ENCODE measurements at regions not wholly inside any gene's neighbourhood (a gene's known extent, or its start where the extent isn't known, plus 50 kb on each side); places are given as distances from the start of the nearest gene placed in this dataset.

DNA sequence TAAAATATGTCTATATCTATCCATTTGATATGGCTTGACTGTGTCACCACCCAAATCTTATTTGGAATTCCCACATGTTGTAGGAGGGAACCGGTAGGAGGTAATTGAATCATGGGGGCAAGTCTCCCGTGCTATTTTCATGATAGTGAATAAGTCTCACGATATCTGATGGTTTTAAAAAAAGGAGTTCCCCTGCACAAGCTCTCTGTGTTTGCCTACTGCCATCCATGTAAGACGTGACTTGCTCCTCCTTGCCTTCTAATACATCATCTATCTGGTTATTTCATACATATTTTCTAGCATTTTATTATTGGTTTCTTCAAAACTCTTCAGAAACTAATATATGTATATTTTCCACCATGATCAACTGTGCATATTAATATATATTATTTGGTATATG is 57.3 kb upstream of the AMZ2 start:
- TF ChIP-seq GABPA (IDR thresholded peaks at IDR 0.05; ENCODE audit: borderline replicate concordance, insufficient read depth, low read length) (no peak), EZH2 (IDR thresholded peaks at IDR 0.05; ENCODE audit: low read depth, low read length, severe bottlenecking) (no peak), POLR2A (IDR thresholded peaks at IDR 0.05; ENCODE audit: control extremely low read depth in 1 of 2, low read depth in 2 of 2, low read length in 2 of 2) (no peak), POLR2AphosphoS5 (IDR thresholded peaks at IDR 0.05; ENCODE audit: low read depth, low read length) (no peak), SP4 (IDR thresholded peaks at IDR 0.05; ENCODE audit: low read length) (no peak), EGR1 (IDR thresholded peaks at IDR 0.05; ENCODE audit: borderline replicate concordance, low read depth, low read length) (no peak)
- TF ChIP-seq, protein P1, sequence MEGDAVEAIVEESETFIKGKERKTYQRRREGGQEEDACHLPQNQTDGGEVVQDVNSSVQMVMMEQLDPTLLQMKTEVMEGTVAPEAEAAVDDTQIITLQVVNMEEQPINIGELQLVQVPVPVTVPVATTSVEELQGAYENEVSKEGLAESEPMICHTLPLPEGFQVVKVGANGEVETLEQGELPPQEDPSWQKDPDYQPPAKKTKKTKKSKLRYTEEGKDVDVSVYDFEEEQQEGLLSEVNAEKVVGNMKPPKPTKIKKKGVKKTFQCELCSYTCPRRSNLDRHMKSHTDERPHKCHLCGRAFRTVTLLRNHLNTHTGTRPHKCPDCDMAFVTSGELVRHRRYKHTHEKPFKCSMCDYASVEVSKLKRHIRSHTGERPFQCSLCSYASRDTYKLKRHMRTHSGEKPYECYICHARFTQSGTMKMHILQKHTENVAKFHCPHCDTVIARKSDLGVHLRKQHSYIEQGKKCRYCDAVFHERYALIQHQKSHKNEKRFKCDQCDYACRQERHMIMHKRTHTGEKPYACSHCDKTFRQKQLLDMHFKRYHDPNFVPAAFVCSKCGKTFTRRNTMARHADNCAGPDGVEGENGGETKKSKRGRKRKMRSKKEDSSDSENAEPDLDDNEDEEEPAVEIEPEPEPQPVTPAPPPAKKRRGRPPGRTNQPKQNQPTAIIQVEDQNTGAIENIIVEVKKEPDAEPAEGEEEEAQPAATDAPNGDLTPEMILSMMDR (IDR thresholded peaks at IDR 0.05; ENCODE audit: control extremely low read depth in 1 of 3, insufficient read depth in 1 of 3, low read depth in 1 of 3, low read length in 3 of 3): no peak

Measured in H1 (cell line).